ENCODE measurements at regions not wholly inside any gene's neighbourhood (a gene's known extent, or its start where the extent isn't known, plus 50 kb on each side); places are given as distances from the start of the nearest gene placed in this dataset.
"Not testable (repeated sequence)": the region's sequence is repeated elsewhere in the genome, so short reads cannot be mapped to it uniquely, and the experiment has no call there.

- H3K9me3 ChIP-seq; BruUV-seq (replicated peaks); CTCF ChIA-PET; H3K27me3 ChIP-seq (replicated peaks; ENCODE audit: control insufficient read depth, insufficient read depth, low read length); H3K4me3 ChIP-seq (ENCODE audit: low read depth, low read length); H3K27me3 Mint-ChIP-seq (ENCODE audit: insufficient read depth, unreplicated experiment); POLR2A ChIA-PET; H3K4me1 ChIP-seq; H3K27ac Mint-ChIP-seq (ENCODE audit: unreplicated experiment); H3K36me3 ChIP-seq (ENCODE audit: control insufficient read depth, insufficient read depth, low read length); H3K9me3 Mint-ChIP-seq (ENCODE audit: unreplicated experiment); intact Hi-C loops (cut with micrococcal nuclease; ENCODE audit: unreplicated experiment); H3K36me3 Mint-ChIP-seq (ENCODE audit: insufficient read depth, unreplicated experiment); DNase-seq; H3K4me1 Mint-ChIP-seq (ENCODE audit: low read depth, unreplicated experiment); H3K4me3 Mint-ChIP-seq (ENCODE audit: unreplicated experiment): not testable (repeated sequence)
These were observed 571.7 kb upstream of the TPTE start for GRCh38 chr21:9949510-9950289.

GRCh38 chr21:9950363-9950762 is 571.0 kb upstream of the TPTE start:
- H3K4me1 Mint-ChIP-seq (ENCODE audit: low read depth, unreplicated experiment); H3K36me3 Mint-ChIP-seq (ENCODE audit: insufficient read depth, unreplicated experiment); H3K4me1 ChIP-seq; H3K4me3 Mint-ChIP-seq (ENCODE audit: unreplicated experiment); H3K4me3 ChIP-seq (ENCODE audit: low read depth, low read length); H3K27me3 Mint-ChIP-seq (ENCODE audit: insufficient read depth, unreplicated experiment); CTCF ChIA-PET; H3K9me3 ChIP-seq; H3K9me3 Mint-ChIP-seq (ENCODE audit: unreplicated experiment); H3K27me3 ChIP-seq (replicated peaks; ENCODE audit: control insufficient read depth, insufficient read depth, low read length); BruUV-seq (replicated peaks); POLR2A ChIA-PET; H3K36me3 ChIP-seq (ENCODE audit: control insufficient read depth, insufficient read depth, low read length); H3K27ac Mint-ChIP-seq (ENCODE audit: unreplicated experiment); DNase-seq; intact Hi-C loops (cut with micrococcal nuclease; ENCODE audit: unreplicated experiment): not testable (repeated sequence)

GRCh38 chr21:9958791-9959190 is 562.6 kb upstream of the TPTE start:
- H3K27me3 Mint-ChIP-seq (ENCODE audit: insufficient read depth, unreplicated experiment); CTCF ChIA-PET; H3K36me3 ChIP-seq (ENCODE audit: control insufficient read depth, insufficient read depth, low read length); H3K4me1 Mint-ChIP-seq (ENCODE audit: low read depth, unreplicated experiment); H3K4me1 ChIP-seq; intact Hi-C loops (cut with micrococcal nuclease; ENCODE audit: unreplicated experiment); H3K4me3 Mint-ChIP-seq (ENCODE audit: unreplicated experiment); DNase-seq; H3K27ac Mint-ChIP-seq (ENCODE audit: unreplicated experiment); H3K9me3 Mint-ChIP-seq (ENCODE audit: unreplicated experiment); POLR2A ChIA-PET; H3K36me3 Mint-ChIP-seq (ENCODE audit: insufficient read depth, unreplicated experiment); H3K27me3 ChIP-seq (replicated peaks; ENCODE audit: control insufficient read depth, insufficient read depth, low read length); H3K4me3 ChIP-seq (ENCODE audit: low read depth, low read length); BruUV-seq (replicated peaks); H3K9me3 ChIP-seq: not testable (repeated sequence)

GRCh38 chr21:9959220-9959964 is 562.0 kb upstream of the TPTE start:
- H3K27me3 ChIP-seq (replicated peaks; ENCODE audit: control insufficient read depth, insufficient read depth, low read length); H3K36me3 ChIP-seq (ENCODE audit: control insufficient read depth, insufficient read depth, low read length); DNase-seq; H3K4me1 ChIP-seq; H3K9me3 ChIP-seq; H3K27me3 Mint-ChIP-seq (ENCODE audit: insufficient read depth, unreplicated experiment); H3K4me3 ChIP-seq (ENCODE audit: low read depth, low read length); CTCF ChIA-PET; H3K36me3 Mint-ChIP-seq (ENCODE audit: insufficient read depth, unreplicated experiment); BruUV-seq (replicated peaks); H3K4me3 Mint-ChIP-seq (ENCODE audit: unreplicated experiment); POLR2A ChIA-PET; H3K27ac Mint-ChIP-seq (ENCODE audit: unreplicated experiment); intact Hi-C loops (cut with micrococcal nuclease; ENCODE audit: unreplicated experiment); H3K9me3 Mint-ChIP-seq (ENCODE audit: unreplicated experiment); H3K4me1 Mint-ChIP-seq (ENCODE audit: low read depth, unreplicated experiment): not testable (repeated sequence)

GRCh38 chr21:9969399-9969798 is 552.0 kb upstream of the TPTE start:
- H3K36me3 ChIP-seq (ENCODE audit: control insufficient read depth, insufficient read depth, low read length); H3K9me3 ChIP-seq; H3K4me1 Mint-ChIP-seq (ENCODE audit: low read depth, unreplicated experiment); CTCF ChIA-PET; H3K9me3 Mint-ChIP-seq (ENCODE audit: unreplicated experiment); POLR2A ChIA-PET; BruUV-seq (replicated peaks); H3K27me3 Mint-ChIP-seq (ENCODE audit: insufficient read depth, unreplicated experiment); H3K27me3 ChIP-seq (replicated peaks; ENCODE audit: control insufficient read depth, insufficient read depth, low read length); intact Hi-C loops (cut with micrococcal nuclease; ENCODE audit: unreplicated experiment); DNase-seq; H3K36me3 Mint-ChIP-seq (ENCODE audit: insufficient read depth, unreplicated experiment); H3K4me3 ChIP-seq (ENCODE audit: low read depth, low read length); H3K4me1 ChIP-seq; H3K4me3 Mint-ChIP-seq (ENCODE audit: unreplicated experiment); H3K27ac Mint-ChIP-seq (ENCODE audit: unreplicated experiment): not testable (repeated sequence)

- H3K4me1 Mint-ChIP-seq (ENCODE audit: low read depth, unreplicated experiment); BruUV-seq (replicated peaks); intact Hi-C loops (cut with micrococcal nuclease; ENCODE audit: unreplicated experiment); H3K9me3 ChIP-seq; H3K9me3 Mint-ChIP-seq (ENCODE audit: unreplicated experiment); H3K27me3 ChIP-seq (replicated peaks; ENCODE audit: control insufficient read depth, insufficient read depth, low read length); POLR2A ChIA-PET; H3K4me1 ChIP-seq; CTCF ChIA-PET; DNase-seq; H3K4me3 Mint-ChIP-seq (ENCODE audit: unreplicated experiment); H3K36me3 Mint-ChIP-seq (ENCODE audit: insufficient read depth, unreplicated experiment); H3K27ac Mint-ChIP-seq (ENCODE audit: unreplicated experiment); H3K4me3 ChIP-seq (ENCODE audit: low read depth, low read length); H3K27me3 Mint-ChIP-seq (ENCODE audit: insufficient read depth, unreplicated experiment); H3K36me3 ChIP-seq (ENCODE audit: control insufficient read depth, insufficient read depth, low read length): not testable (repeated sequence)
These were observed 549.4 kb upstream of the TPTE start for GRCh38 chr21:9972018-9972417.

GRCh38 chr21:9978371-9978770 is 543.0 kb upstream of the TPTE start:
- H3K9me3 Mint-ChIP-seq (ENCODE audit: unreplicated experiment); CTCF ChIA-PET; H3K9me3 ChIP-seq; H3K4me3 ChIP-seq (ENCODE audit: low read depth, low read length); H3K27ac Mint-ChIP-seq (ENCODE audit: unreplicated experiment); intact Hi-C loops (cut with micrococcal nuclease; ENCODE audit: unreplicated experiment); H3K27me3 ChIP-seq (replicated peaks; ENCODE audit: control insufficient read depth, insufficient read depth, low read length); BruUV-seq (replicated peaks); H3K27me3 Mint-ChIP-seq (ENCODE audit: insufficient read depth, unreplicated experiment); POLR2A ChIA-PET; H3K4me3 Mint-ChIP-seq (ENCODE audit: unreplicated experiment); DNase-seq; H3K36me3 ChIP-seq (ENCODE audit: control insufficient read depth, insufficient read depth, low read length); H3K4me1 ChIP-seq; H3K36me3 Mint-ChIP-seq (ENCODE audit: insufficient read depth, unreplicated experiment); H3K4me1 Mint-ChIP-seq (ENCODE audit: low read depth, unreplicated experiment): not testable (repeated sequence)
